K562 (cell line): ENCODE measurements at regions not wholly inside any gene's neighbourhood (a gene's known extent, or its start where the extent isn't known, plus 50 kb on each side); places are given as distances from the start of the nearest gene placed in this dataset.

Experiments
- FOXJ3 ChIP-seq: sonication (generic); formaldehyde crosslinking; IDR thresholded peaks from 2 replicates; pipeline ENCODE4 v1.4.0; 2020; ENCODE audit warnings: mild to moderate bottlenecking, missing genetic modification reagents
- IRF2 ChIP-seq: sonication (generic); formaldehyde crosslinking; IDR thresholded peaks from 2 replicates; pipeline ENCODE4 v1.8.1; 2022; ENCODE audit warnings: mild to moderate bottlenecking, missing genetic modification reagents
- JUND ChIP-seq, 2 experiments: IDR thresholded peaks; 2 replicates in 1 of 2; 3 replicates in 1 of 2; pipeline ENCODE4 v1.6.1; 2011; ENCODE audit warnings: borderline replicate concordance in 2 of 2, low read depth in 2 of 2, low read length in 2 of 2, improper control_type of control experiment in 1 of 2, missing biosample characterization in 1 of 2, missing genetic modification characterization in 1 of 2, missing genetic modification reagents in 1 of 2
- NFXL1 ChIP-seq: fragments of 450-650 bp; formaldehyde crosslinking; IDR thresholded peaks from 2 replicates; pipeline ENCODE4 v1.4.0; 2021; ENCODE audit warnings: mild to moderate bottlenecking
- ZNF75A ChIP-seq: fragments of 450-650 bp; formaldehyde crosslinking; IDR thresholded peaks from 2 replicates; pipeline ENCODE4 v1.4.0; 2020; ENCODE audit warnings: mild to moderate bottlenecking
- TF ChIP-seq, protein P1 (sequence below): sonication (generic); formaldehyde crosslinking; IDR thresholded peaks from 2 replicates; pipeline ENCODE4 v1.5.0; 2020; ENCODE audit warnings: missing genetic modification reagents

DNA sequence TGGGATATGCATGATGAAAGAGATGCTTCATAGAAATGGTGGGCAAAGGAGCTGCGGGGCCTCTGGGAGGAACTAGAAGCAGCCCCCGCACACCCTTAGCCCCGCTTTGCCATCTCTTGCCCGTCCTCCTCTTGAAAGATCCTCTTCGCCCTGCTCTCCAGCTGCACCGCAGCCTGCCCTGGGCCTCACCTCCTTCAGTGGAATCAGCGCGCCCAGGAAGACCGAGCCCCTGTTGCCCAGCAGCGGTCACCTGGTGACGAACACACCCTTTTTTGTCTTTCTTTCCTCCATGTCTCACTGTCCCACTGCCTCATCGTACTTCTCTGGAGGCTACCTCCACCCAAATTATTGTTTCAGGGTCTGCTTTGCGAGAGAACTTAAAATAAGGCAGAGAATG is 807.6 kb downstream of the UQCRFS1 start:
- no peak for TF ChIP-seq NFXL1
- no peak for TF ChIP-seq JUND (IDR thresholded peaks at IDR 0.05; ENCODE audit: borderline replicate concordance, low read depth, low read length)
- no peak for TF ChIP-seq JUND (tag; IDR thresholded peaks at IDR 0.05; ENCODE audit: borderline replicate concordance, low read depth, low read length)
- no peak for TF ChIP-seq ZNF75A (CRISPR knock-in tag)
- TF ChIP-seq IRF2 = no peak
- no peak for TF ChIP-seq FOXJ3 (CRISPR knock-in tag)
- TF ChIP-seq, protein P1, sequence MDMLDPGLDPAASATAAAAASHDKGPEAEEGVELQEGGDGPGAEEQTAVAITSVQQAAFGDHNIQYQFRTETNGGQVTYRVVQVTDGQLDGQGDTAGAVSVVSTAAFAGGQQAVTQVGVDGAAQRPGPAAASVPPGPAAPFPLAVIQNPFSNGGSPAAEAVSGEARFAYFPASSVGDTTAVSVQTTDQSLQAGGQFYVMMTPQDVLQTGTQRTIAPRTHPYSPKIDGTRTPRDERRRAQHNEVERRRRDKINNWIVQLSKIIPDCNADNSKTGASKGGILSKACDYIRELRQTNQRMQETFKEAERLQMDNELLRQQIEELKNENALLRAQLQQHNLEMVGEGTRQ = no peak
